ENCODE measurements at regions not wholly inside any gene's neighbourhood (a gene's known extent, or its start where the extent isn't known, plus 50 kb on each side); places are given as distances from the start of the nearest gene placed in this dataset.

- TF ChIP-seq CTCF (IDR thresholded peaks at IDR 0.05): no peak
- TF ChIP-seq POLR2AphosphoS5 (IDR thresholded peaks at IDR 0.05): no peak
- no peak for TF ChIP-seq POLR2A (IDR thresholded peaks at IDR 0.05)
- TF ChIP-seq EP300 (IDR thresholded peaks at IDR 0.05): no peak
Measured at GRCh38 chr1:228989176-228989575, 253.9 kb downstream of the RHOU start.
